K562 (cell line): ENCODE measurements at regions not wholly inside any gene's neighbourhood (a gene's known extent, or its start where the extent isn't known, plus 50 kb on each side); places are given as distances from the start of the nearest gene placed in this dataset.
A peak's percentile ranks its signal among the peaks of the same experiment; 100 is the strongest.

Experiments used
- BRD9 ChIP-seq: fragments of 450-650 bp; IDR thresholded peaks from 2 replicates; pipeline ENCODE4 v1.6.1; 2018; ENCODE audit warnings: low read depth; ENCODE audit not compliant: partially characterized antibody
- ETV6 ChIP-seq, 3 experiments: fragments of 150-350 bp in 1 of 3; sonication (generic) in 1 of 3; formaldehyde crosslinking in 1 of 3; IDR thresholded peaks; 2 replicates each; pipeline versions ENCODE4 v1.6.1 to v1.8.0; 2014 to 2022; ENCODE audit warnings: borderline replicate concordance in 2 of 3, low read depth in 2 of 3, antibody characterized with exemption in 1 of 3, low read length in 1 of 3, mild to moderate bottlenecking in 1 of 3, missing genetic modification reagents in 1 of 3
- FOXM1 ChIP-seq, 2 experiments: fragments of 450-650 bp in 1 of 2; sonication (generic) in 1 of 2; formaldehyde crosslinking in 1 of 2; IDR thresholded peaks; 2 replicates each; pipeline versions ENCODE4 v1.6.1 to v1.9.0; 2017 to 2022; ENCODE audit warnings: low read depth in 2 of 2, mild to moderate bottlenecking in 2 of 2, missing genetic modification reagents in 1 of 2, moderate library complexity in 1 of 2
- IFI16 ChIP-seq: fragments of 250-450 bp; sonication (Bioruptor Pico); IDR thresholded peaks from 2 replicates; pipeline ENCODE4 v2.1.2; 2022; ENCODE audit warnings: mild to moderate bottlenecking, inconsistent platforms
- JUN ChIP-seq, 2 experiments: sonication (generic) in 1 of 2; formaldehyde crosslinking in 1 of 2; IDR thresholded peaks; 2 replicates each; pipeline versions ENCODE4 v1.6.1 to v1.8.0; 2012 to 2022; ENCODE audit warnings: borderline replicate concordance in 2 of 2, mild to moderate bottlenecking in 2 of 2, improper control_type of control experiment in 1 of 2, low read depth in 1 of 2, low read length in 1 of 2, missing genetic modification reagents in 1 of 2
- KHSRP ChIP-seq: fragments of 450-650 bp; IDR thresholded peaks from 2 replicates; pipeline ENCODE4 v1.6.1; 2017
- MEF2A ChIP-seq: IDR thresholded peaks from 2 replicates; pipeline ENCODE4 v1.6.1; 2011; ENCODE audit warnings: low read depth, mild to moderate bottlenecking, low read length, moderate library complexity; ENCODE audit not compliant: control insufficient read depth
- MYC ChIP-seq, 2 experiments: fragments of 250-450 bp in 1 of 2; sonication (Bioruptor Pico) in 1 of 2; IDR thresholded peaks; 2 replicates each; pipeline versions ENCODE4 v1.5.1 to v1.6.1; 2012 to 2021; ENCODE audit warnings: low read depth in 2 of 2, borderline replicate concordance in 1 of 2, improper control_type of control experiment in 1 of 2, low read length in 1 of 2, mild to moderate bottlenecking in 1 of 2, moderate library complexity in 1 of 2
- RBM25 ChIP-seq: fragments of 200-400 bp; formaldehyde crosslinking; IDR thresholded peaks from 2 replicates; pipeline ENCODE4 v1.6.1; 2018; ENCODE audit warnings: low read length, low read depth, moderate library complexity; ENCODE audit not compliant: severe bottlenecking
- SMAD2 ChIP-seq: fragments of 150-350 bp; IDR thresholded peaks from 2 replicates; pipeline ENCODE4 v1.6.1; 2014; ENCODE audit warnings: low read depth, mild to moderate bottlenecking, low read length
- ZBED1 ChIP-seq: IDR thresholded peaks from 2 replicates; pipeline ENCODE4 v1.6.1; 2014
- ZNF165 ChIP-seq: fragments of 250-450 bp; sonication (Bioruptor Pico); IDR thresholded peaks from 2 replicates; pipeline ENCODE4 v1.4.0; 2020; ENCODE audit warnings: borderline replicate concordance
- ZNF347 ChIP-seq: fragments of 450-650 bp; formaldehyde crosslinking; IDR thresholded peaks from 2 replicates; pipeline ENCODE4 v1.4.0; 2020; ENCODE audit warnings: low read depth, mild to moderate bottlenecking, moderate library complexity
- TF ChIP-seq, protein P1 (sequence below), 3 experiments: fragments of 200-800 bp in 1 of 3; sonication (Bioruptor generic) in 1 of 3; sonication (generic) in 1 of 3; formaldehyde crosslinking in 1 of 3; IDR thresholded peaks; 2 replicates each; pipeline versions ENCODE4 v1.6.1 to v1.8.0; 2016 to 2022; ENCODE audit warnings: mild to moderate bottlenecking in 2 of 3, missing compliant biosample characterization in 2 of 3, missing genetic modification characterization in 2 of 3, missing genetic modification reagents in 1 of 3
- TF ChIP-seq, protein P2 (sequence below): sonication (generic); formaldehyde crosslinking; IDR thresholded peaks from 2 replicates; pipeline ENCODE4 v1.8.0; 2022; ENCODE audit warnings: mild to moderate bottlenecking, missing genetic modification reagents
- TF ChIP-seq, protein P3 (sequence below): fragments of 250-450 bp; sonication (Bioruptor Pico); IDR thresholded peaks from 2 replicates; pipeline ENCODE4 v1.4.0; 2020; ENCODE audit warnings: mild to moderate bottlenecking, moderate library complexity

DNA sequence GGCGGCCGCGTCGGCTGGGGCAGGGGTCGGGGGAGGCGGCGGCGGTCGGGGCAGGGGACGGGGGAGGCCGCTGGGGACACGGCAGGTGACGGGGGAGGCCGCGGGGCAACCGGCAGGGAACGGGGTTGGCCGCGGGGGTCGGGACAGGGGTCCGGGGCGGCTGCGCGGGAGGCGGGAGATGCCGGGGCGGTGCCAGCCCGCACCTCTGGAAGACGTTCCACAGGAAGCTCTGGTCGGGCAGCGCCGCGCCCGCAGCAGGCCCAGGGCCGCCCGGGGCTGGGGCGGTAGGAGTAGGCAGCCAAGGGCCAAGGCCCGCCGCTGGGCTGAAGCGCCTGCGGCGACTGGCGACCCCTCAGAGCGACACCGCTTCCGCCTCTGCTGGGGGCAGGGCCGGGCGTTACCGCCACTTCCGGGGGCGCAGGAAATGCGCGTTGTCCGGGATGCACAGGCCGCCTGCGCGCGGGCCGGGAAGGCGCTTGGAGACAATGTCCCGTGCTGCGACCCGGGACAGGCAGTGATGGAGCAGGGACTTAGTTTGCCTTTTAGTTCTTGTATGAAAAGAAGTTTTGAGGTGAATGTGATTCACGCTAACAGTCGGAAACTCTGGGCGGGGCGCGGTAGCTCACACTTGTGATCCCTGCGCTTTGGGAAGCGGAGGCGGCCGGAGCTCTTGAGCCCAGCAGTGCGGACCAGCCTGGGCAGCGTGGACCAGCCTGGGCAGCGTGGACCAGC is 110.0 kb upstream of the LPCAT1 start (continued):
- TF ChIP-seq, protein P1, sequence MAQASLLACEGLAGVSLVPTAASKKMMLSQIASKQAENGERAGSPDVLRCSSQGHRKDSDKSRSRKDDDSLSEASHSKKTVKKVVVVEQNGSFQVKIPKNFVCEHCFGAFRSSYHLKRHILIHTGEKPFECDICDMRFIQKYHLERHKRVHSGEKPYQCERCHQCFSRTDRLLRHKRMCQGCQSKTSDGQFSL (CRISPR knock-in tag; IDR thresholded peaks at IDR 0.05), result no peak
- TF ChIP-seq, protein P1 (tag; IDR thresholded peaks at IDR 0.05), result no peak
- TF ChIP-seq KHSRP (no peak), ZNF347 (CRISPR knock-in tag) (no peak), ETV6 (IDR thresholded peaks at IDR 0.05; ENCODE audit: borderline replicate concordance in 1 of 2, low read depth in 2 of 2, low read length in 1 of 2) (peak; percentile 86 to 89; a peak in 3 of 4 replicates), ETV6 (CRISPR knock-in tag; IDR thresholded peaks at IDR 0.05; ENCODE audit: borderline replicate concordance) (no peak), SMAD2 (no peak), IFI16 (CRISPR knock-in tag) (no peak), BRD9 (no peak), ZNF165 (CRISPR knock-in tag) (no peak), JUN (IDR thresholded peaks at IDR 0.05; ENCODE audit: borderline replicate concordance, low read depth, low read length) (no peak; the same call in 1 of the 2 replicates), JUN (CRISPR knock-in tag; IDR thresholded peaks at IDR 0.05; ENCODE audit: borderline replicate concordance) (no peak), RBM25 (no peak), MYC (IDR thresholded peaks at IDR 0.05; ENCODE audit: low read depth, low read length) (peak; percentile 88), MYC (CRISPR knock-in tag; IDR thresholded peaks at IDR 0.05; ENCODE audit: borderline replicate concordance, low read depth) (0 out of 2 replicates have a peak, but pooled peaks have one; percentile 66), ZBED1 (0 out of 2 replicates have a peak, but pooled peaks have one; percentile 69), MEF2A (no peak), FOXM1 (IDR thresholded peaks at IDR 0.05; ENCODE audit: low read depth) (no peak), FOXM1 (CRISPR knock-in tag; IDR thresholded peaks at IDR 0.05; ENCODE audit: low read depth) (no peak)
- TF ChIP-seq, protein P2, sequence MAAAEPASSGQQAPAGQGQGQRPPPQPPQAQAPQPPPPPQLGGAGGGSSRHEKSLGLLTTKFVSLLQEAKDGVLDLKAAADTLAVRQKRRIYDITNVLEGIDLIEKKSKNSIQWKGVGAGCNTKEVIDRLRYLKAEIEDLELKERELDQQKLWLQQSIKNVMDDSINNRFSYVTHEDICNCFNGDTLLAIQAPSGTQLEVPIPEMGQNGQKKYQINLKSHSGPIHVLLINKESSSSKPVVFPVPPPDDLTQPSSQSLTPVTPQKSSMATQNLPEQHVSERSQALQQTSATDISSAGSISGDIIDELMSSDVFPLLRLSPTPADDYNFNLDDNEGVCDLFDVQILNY, result no peak
- TF ChIP-seq, protein P3, sequence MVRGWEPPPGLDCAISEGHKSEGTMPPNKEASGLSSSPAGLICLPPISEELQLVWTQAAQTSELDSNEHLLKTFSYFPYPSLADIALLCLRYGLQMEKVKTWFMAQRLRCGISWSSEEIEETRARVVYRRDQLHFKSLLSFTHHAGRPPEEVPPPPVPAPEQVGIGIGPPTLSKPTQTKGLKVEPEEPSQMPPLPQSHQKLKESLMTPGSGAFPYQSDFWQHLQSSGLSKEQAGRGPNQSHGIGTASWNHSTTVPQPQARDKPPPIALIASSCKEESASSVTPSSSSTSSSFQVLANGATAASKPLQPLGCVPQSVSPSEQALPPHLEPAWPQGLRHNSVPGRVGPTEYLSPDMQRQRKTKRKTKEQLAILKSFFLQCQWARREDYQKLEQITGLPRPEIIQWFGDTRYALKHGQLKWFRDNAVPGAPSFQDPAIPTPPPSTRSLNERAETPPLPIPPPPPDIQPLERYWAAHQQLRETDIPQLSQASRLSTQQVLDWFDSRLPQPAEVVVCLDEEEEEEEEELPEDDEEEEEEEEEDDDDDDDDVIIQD, result no peak
